H9 (cell line): ENCODE measurements at regions not wholly inside any gene's neighbourhood (a gene's known extent, or its start where the extent isn't known, plus 50 kb on each side); places are given as distances from the start of the nearest gene placed in this dataset.

ENCODE experiments used
- DNase-seq: peaks from one replicate; pipeline ENCODE4 v3.0.0-alpha.2; 2017
- H2AFZ ChIP-seq: one replicate; pipeline ENCODE4 v1.6.1; 2013; ENCODE audit warnings: mild to moderate bottlenecking, low read length, control low read depth, moderate library complexity
- H2AK5ac ChIP-seq: 2 replicates; pipeline ENCODE4 v1.6.1; 2013; ENCODE audit warnings: low read length, control low read depth, mixed read lengths; ENCODE audit not compliant: insufficient read length
- H2BK120ac ChIP-seq: one replicate; pipeline ENCODE4 v1.6.1; 2013; ENCODE audit warnings: low read depth, mild to moderate bottlenecking, low read length, control low read depth, inconsistent platforms; ENCODE audit not compliant: poor library complexity, severe bottlenecking
- H2BK12ac ChIP-seq: 2 replicates; pipeline ENCODE4 v1.6.1; 2013; ENCODE audit warnings: low read length, control low read depth, mixed read lengths, low read depth; ENCODE audit not compliant: insufficient read length
- H2BK15ac ChIP-seq: 2 replicates; pipeline ENCODE4 v1.6.1; 2013; ENCODE audit warnings: low read depth, low read length, control low read depth
- H2BK20ac ChIP-seq: one replicate; pipeline ENCODE4 v1.6.1; 2013; ENCODE audit warnings: low read depth, mild to moderate bottlenecking, low read length, control low read depth, inconsistent platforms; ENCODE audit not compliant: poor library complexity, severe bottlenecking
- H2BK5ac ChIP-seq: 2 replicates; pipeline ENCODE4 v1.6.1; 2013; ENCODE audit warnings: low read length, control low read depth, mixed read lengths; ENCODE audit not compliant: insufficient read length
- H3K14ac ChIP-seq: 2 replicates; pipeline ENCODE4 v1.6.1; 2013; ENCODE audit warnings: low read length, control low read depth; ENCODE audit not compliant: insufficient read depth
- H3K18ac ChIP-seq: 2 replicates; pipeline ENCODE4 v1.6.1; 2013; ENCODE audit warnings: low read depth, mild to moderate bottlenecking, mixed read lengths, low read length, control low read depth; ENCODE audit not compliant: insufficient read length
- H3K23ac ChIP-seq: 2 replicates; pipeline ENCODE4 v1.6.1; 2013; ENCODE audit warnings: low read length, control low read depth, mixed read lengths, low read depth; ENCODE audit not compliant: insufficient read length
- H3K23me2 ChIP-seq: 2 replicates; pipeline ENCODE4 v1.6.1; 2013; ENCODE audit warnings: low read depth, mild to moderate bottlenecking, mixed read lengths, low read length, control low read depth; ENCODE audit not compliant: insufficient read length, poor library complexity, severe bottlenecking
- H3K27ac ChIP-seq: 2 replicates; pipeline ENCODE4 v1.5.1; 2013; ENCODE audit warnings: low read length, control low read depth, mixed read lengths, low read depth; ENCODE audit not compliant: insufficient read length
- H3K27me3 ChIP-seq: 2 replicates; pipeline ENCODE4 v1.6.1; 2013; ENCODE audit warnings: low read length, control low read depth, inconsistent platforms; ENCODE audit not compliant: insufficient read depth
- H3K4ac ChIP-seq: 2 replicates; pipeline ENCODE4 v1.6.1; 2013; ENCODE audit warnings: low read depth, mild to moderate bottlenecking, control low read depth, inconsistent platforms, low read length, moderate library complexity
- H3K4me1 ChIP-seq: 2 replicates; pipeline ENCODE4 v1.6.1; 2013; ENCODE audit warnings: low read length, control low read depth, inconsistent platforms; ENCODE audit not compliant: insufficient read depth
- H3K4me2 ChIP-seq: 2 replicates; pipeline ENCODE4 v1.6.1; 2013; ENCODE audit warnings: low read length, control low read depth, mixed read lengths; ENCODE audit not compliant: insufficient read length, insufficient read depth
- H3K56ac ChIP-seq: 2 replicates; pipeline ENCODE4 v1.6.1; 2013; ENCODE audit warnings: low read depth, mild to moderate bottlenecking, mixed read lengths, low read length, control low read depth; ENCODE audit not compliant: insufficient read length
- H3K79me1 ChIP-seq: 2 replicates; pipeline ENCODE4 v1.6.1; 2013; ENCODE audit warnings: low read depth, mild to moderate bottlenecking, moderate library complexity, low read length, control low read depth, inconsistent platforms; ENCODE audit not compliant: insufficient read depth, poor library complexity, severe bottlenecking
- H3K79me2 ChIP-seq: 2 replicates; pipeline ENCODE4 v1.6.1; 2013; ENCODE audit warnings: low read length, control low read depth, inconsistent platforms; ENCODE audit not compliant: insufficient read depth
- H3K9ac ChIP-seq: 2 replicates; pipeline ENCODE4 v1.6.1; 2013; ENCODE audit warnings: low read length, control low read depth, mixed read lengths; ENCODE audit not compliant: insufficient read length; ENCODE audit errors: extremely low read depth
- H3K9me3 ChIP-seq: one replicate; pipeline ENCODE4 v1.6.1; 2013; ENCODE audit warnings: low read depth, low read length, inconsistent platforms; ENCODE audit not compliant: control insufficient read depth
- H3T11ph ChIP-seq: one replicate; pipeline ENCODE4 v1.6.1; 2013; ENCODE audit warnings: mild to moderate bottlenecking, low read length, control low read depth, inconsistent platforms
- H4K20me1 ChIP-seq: one replicate; pipeline ENCODE4 v1.6.1; 2013; ENCODE audit not compliant: control insufficient read depth, insufficient read length, insufficient read depth
- H4K5ac ChIP-seq: 2 replicates; pipeline ENCODE4 v1.6.1; 2013; ENCODE audit warnings: low read depth, mild to moderate bottlenecking, mixed read lengths, low read length, control low read depth; ENCODE audit not compliant: insufficient read length
- H4K8ac ChIP-seq: replicated peaks from 2 replicates; pipeline ENCODE4 v1.6.1; 2013; ENCODE audit warnings: low read length, control low read depth, mixed read lengths, low read depth; ENCODE audit not compliant: insufficient read length
- H4K91ac ChIP-seq: 2 replicates; pipeline ENCODE4 v1.6.1; 2013; ENCODE audit warnings: low read depth, mild to moderate bottlenecking, moderate library complexity, mixed read lengths, low read length, control low read depth; ENCODE audit not compliant: insufficient read length
- H3K27ac Mint-ChIP-seq, 3 experiments: 2 replicates in 2 of 3; 3 replicates in 1 of 3; pipeline ENCODE4 v1.8.0; 2020 to 2021; ENCODE audit warnings: mixed read lengths in 3 of 3, mild to moderate bottlenecking in 1 of 3, moderate library complexity in 1 of 3
- H3K27me3 Mint-ChIP-seq: 2 replicates; pipeline ENCODE4 v1.8.0; 2021; ENCODE audit warnings: low read depth, mild to moderate bottlenecking, moderate library complexity, mixed read lengths
- H3K36me3 Mint-ChIP-seq, 3 experiments: 2 replicates in 2 of 3; 3 replicates in 1 of 3; pipeline ENCODE4 v1.8.0; 2020 to 2021; ENCODE audit warnings: low read depth in 3 of 3, mixed read lengths in 3 of 3; ENCODE audit not compliant: insufficient read depth in 1 of 3
- H3K4me1 Mint-ChIP-seq, 2 experiments: 2 replicates each; pipeline ENCODE4 v1.8.0; 2020; ENCODE audit warnings: mixed read lengths in 2 of 2
- H3K4me3 Mint-ChIP-seq, 2 experiments: 2 replicates in 1 of 2; 3 replicates in 1 of 2; pipeline ENCODE4 v1.8.0; 2020 to 2021; ENCODE audit warnings: mild to moderate bottlenecking in 2 of 2, mixed read lengths in 2 of 2, moderate library complexity in 1 of 2
- H3K9me3 Mint-ChIP-seq, 2 experiments: 2 replicates in 1 of 2; 3 replicates in 1 of 2; pipeline ENCODE4 v1.8.0; 2020; ENCODE audit warnings: mild to moderate bottlenecking in 2 of 2, mixed read lengths in 2 of 2, moderate library complexity in 1 of 2
- CTCF ChIP-seq: fragments of 200-600 bp; sonication (generic); conservative IDR thresholded peaks from 3 replicates; pipeline ENCODE4 v1.8.0; 2021; ENCODE audit warnings: antibody characterized with exemption, mild to moderate bottlenecking
- WGBS: extraction: QIAGEN DNeasy Blood & Tissue Kit; methylation state at CpG from one replicate; pipeline ENCODE4 v1.1.7; 2013; ENCODE audit warnings: missing lambda C conversion rate, low lambda C conversion rate, mixed read lengths; ENCODE audit not compliant: insufficient read length; ENCODE audit errors: extremely low coverage; 5-methylcytosine and 5-hydroxymethylcytosine counted together

- H2AK5ac ChIP-seq = no peak overlapping the region
Measured at GRCh38 chr10:28391283-28391682, 88.4 kb upstream of the MPP7 start.

More at GRCh38 chr10:28391283-28391682, 88.4 kb upstream of the MPP7 start:
- Histone ChIP-seq H3K9me3 (no peaks in the 10 kb centered on the region), H2BK12ac (no peak overlapping the region), H3K18ac (no peak overlapping the region), H2AFZ (no peak overlapping the region), H3K23me2 (no peaks in the 10 kb centered on the region), H3K4me2 (no peak overlapping the region), H4K8ac (no peak overlapping the region), H3T11ph (no peak overlapping the region), H3K23ac (no peak overlapping the region), H3K27me3 (no peaks in the 10 kb centered on the region), H3K27ac (no peak overlapping the region), H3K56ac (no peak overlapping the region), H2BK15ac (no peak overlapping the region), H3K14ac (no peak overlapping the region), H3K79me2 (no peaks in the 10 kb centered on the region), H2BK120ac (no peak overlapping the region), H4K20me1 (no peaks in the 10 kb centered on the region), H3K79me1 (no peaks in the 10 kb centered on the region), H2BK5ac (no peak overlapping the region), H4K5ac (no peak overlapping the region), H3K4ac (no peak overlapping the region), H2BK20ac (no peak overlapping the region), H3K4me1 (no peaks in the 10 kb centered on the region), H3K9ac (no peak overlapping the region), H4K91ac (no peak overlapping the region)
- Mint-ChIP-seq H3K27me3 (peaks cover 2% of the 10 kb centered on the region), H3K4me3 (no peak overlapping the region), H3K9me3 (peaks cover 6 to 8% of the 10 kb centered on the region in 2 experiments; a peak in 3 of 5 replicates), H3K27ac (no peak overlapping the region), H3K36me3 (peaks cover 0 to 8% (median 2%) of the 10 kb centered on the region in 3 experiments; a peak in 3 of 7 replicates), H3K4me1 (peaks cover 2 to 6% of the 10 kb centered on the region in 2 experiments)
- no peak for DNase-seq
- TF ChIP-seq CTCF = no peak
- no CpG with 5 or more reads among the region's 5 CpGs for WGBS
